Sigmoid colon (tissue), 3 donors: ENCODE measurements at regions not wholly inside any gene's neighbourhood (a gene's known extent, or its start where the extent isn't known, plus 50 kb on each side); places are given as distances from the start of the nearest gene placed in this dataset.

Experiments
- CTCF ChIP-seq, 4 experiments: fragments of 450-650 bp in 3 of 4; fragments of 200-600 bp in 1 of 4; IDR thresholded peaks; one replicate each; pipeline ENCODE4 v1.5.1; 2016 to 2019; ENCODE audit warnings: antibody characterized with exemption in 4 of 4, mild to moderate bottlenecking in 3 of 4, moderate library complexity in 2 of 4
- POLR2A ChIP-seq, 2 donors: fragments of 450-650 bp; IDR thresholded peaks; one replicate each; pipeline ENCODE4 v1.6.1; 2016; ENCODE audit warnings: antibody characterized with exemption in 2 of 2, mild to moderate bottlenecking in 2 of 2, moderate library complexity in 2 of 2

GRCh38 chr2:150937030-150937429, 324.6 kb downstream of the RBM43 start:
- no peak for TF ChIP-seq POLR2A (IDR thresholded peaks at IDR 0.05)
- TF ChIP-seq CTCF (IDR thresholded peaks at IDR 0.05): no peak
